CD8-positive, alpha-beta memory T cell (primary cell): ENCODE measurements at regions not wholly inside any gene's neighbourhood (a gene's known extent, or its start where the extent isn't known, plus 50 kb on each side); places are given as distances from the start of the nearest gene placed in this dataset.

Experiments used
- CTCF ChIA-PET: fragments of 350-600 bp; sonication (Branson Sonifier 250); formaldehyde crosslinking; loops from one replicate; lab custom pipeline; 2021; ENCODE audit warnings: antibody characterized with exemption; lab: Charles Lee
- POLR2A ChIA-PET: fragments of 350-600 bp; sonication (Branson Sonifier 250); formaldehyde crosslinking; loops from one replicate; lab custom pipeline; 2021; ENCODE audit warnings: antibody characterized with exemption; lab: Charles Lee
- DNase-seq, 5 donors: peaks; one replicate each; pipeline versions ENCODE4 v3.0.0 to v3.0.0-alpha.2; 2020 to 2022; ENCODE audit warnings: mixed read lengths in 1 of 5
- H3K27ac ChIP-seq: one replicate; pipeline ENCODE4 v1.7.0; 2013; ENCODE audit warnings: low read depth, mild to moderate bottlenecking, low read length, moderate library complexity
- H3K27me3 ChIP-seq: 2 replicates; pipeline ENCODE4 v1.7.0; 2013; ENCODE audit warnings: low read length, mild to moderate bottlenecking; ENCODE audit not compliant: insufficient read depth, poor library complexity, severe bottlenecking
- H3K36me3 ChIP-seq: 2 replicates; pipeline ENCODE4 v1.7.0; 2013; ENCODE audit warnings: mild to moderate bottlenecking, low read length, moderate library complexity; ENCODE audit not compliant: insufficient read depth
- H3K4me1 ChIP-seq: 2 replicates; pipeline ENCODE4 v1.7.0; 2013; ENCODE audit warnings: mild to moderate bottlenecking, low read length, moderate library complexity; ENCODE audit not compliant: insufficient read depth
- H3K4me3 ChIP-seq: 2 replicates; pipeline ENCODE4 v1.7.0; 2013; ENCODE audit warnings: mild to moderate bottlenecking, low read length
- H3K9me3 ChIP-seq: 2 replicates; pipeline ENCODE4 v1.7.0; 2013; ENCODE audit warnings: mild to moderate bottlenecking, low read length
- H3K27ac Mint-ChIP-seq, 8 donors: one replicate each; pipeline ENCODE4 v1.8.0; 2020 to 2021; ENCODE audit warnings: mixed read lengths in 8 of 8, mild to moderate bottlenecking in 6 of 8, inconsistent platforms in 3 of 8, moderate library complexity in 3 of 8
- H3K27me3 Mint-ChIP-seq, 2 donors: one replicate each; pipeline ENCODE4 v1.8.0; 2020 to 2021; ENCODE audit warnings: mixed read lengths in 2 of 2, mild to moderate bottlenecking in 1 of 2, moderate library complexity in 1 of 2
- H3K36me3 Mint-ChIP-seq, 3 donors: one replicate each; pipeline ENCODE4 v1.8.0; 2020 to 2021; ENCODE audit warnings: mixed read lengths in 3 of 3, inconsistent platforms in 1 of 3, mild to moderate bottlenecking in 1 of 3
- H3K4me1 Mint-ChIP-seq, 3 donors: one replicate each; pipeline ENCODE4 v1.8.0; 2020 to 2021; ENCODE audit warnings: mixed read lengths in 3 of 3, inconsistent platforms in 1 of 3, mild to moderate bottlenecking in 1 of 3
- H3K4me3 Mint-ChIP-seq, 7 donors: one replicate each; pipeline ENCODE4 v1.8.0; 2020 to 2021; ENCODE audit warnings: mixed read lengths in 7 of 7, mild to moderate bottlenecking in 6 of 7, moderate library complexity in 4 of 7, inconsistent platforms in 2 of 7
- H3K9me3 Mint-ChIP-seq, 5 donors: one replicate each; pipeline ENCODE4 v1.8.0; 2020 to 2022; ENCODE audit warnings: mixed read lengths in 5 of 5, mild to moderate bottlenecking in 3 of 5, moderate library complexity in 2 of 5, inconsistent platforms in 1 of 5

DNA sequence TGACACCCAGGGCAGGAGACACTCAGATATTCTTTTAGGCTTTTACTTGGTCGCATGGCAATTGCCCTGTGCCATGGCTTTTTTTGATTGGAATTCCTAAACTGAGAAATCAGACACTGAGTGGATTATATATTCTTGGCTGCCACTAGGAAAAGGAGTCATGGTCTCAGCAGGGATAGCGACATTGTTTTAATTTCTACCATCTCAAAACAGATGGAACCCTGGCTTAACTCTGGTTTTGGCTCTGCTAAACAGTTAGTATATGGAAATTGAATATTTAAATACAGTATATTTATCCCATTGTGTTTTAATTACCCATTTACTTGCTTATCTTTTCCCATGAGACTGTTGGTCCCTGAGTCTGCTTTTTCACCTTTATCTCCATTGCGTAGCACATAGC, 84.0 kb downstream of the DACT1 start:
- Mint-ChIP-seq H3K4me3 (no peak overlapping the region), H3K9me3 (peaks cover 0 to 2% (median 0%) of the 10 kb centered on the region in 5 donors), H3K36me3 (no peaks in the 10 kb centered on the region), H3K27ac (no peak overlapping the region), H3K27me3 (peaks cover 3 to 4% of the 10 kb centered on the region in 2 donors), H3K4me1 (no peaks in the 10 kb centered on the region)
- Histone ChIP-seq H3K27ac (no peak overlapping the region), H3K27me3 (no peaks in the 10 kb centered on the region), H3K9me3 (no peaks in the 10 kb centered on the region), H3K4me3 (no peak overlapping the region), H3K36me3 (no peaks in the 10 kb centered on the region), H3K4me1 (no peaks in the 10 kb centered on the region)
- no peak for DNase-seq
- CTCF ChIA-PET: no interaction called here
- POLR2A ChIA-PET: no interaction called here

- Histone ChIP-seq H3K27ac (no peak overlapping the region), H3K4me3 (no peak overlapping the region), H3K4me1 (no peaks in the 10 kb centered on the region), H3K27me3 (no peaks in the 10 kb centered on the region), H3K9me3 (no peaks in the 10 kb centered on the region), H3K36me3 (no peaks in the 10 kb centered on the region)
- Mint-ChIP-seq H3K36me3 (no peaks in the 10 kb centered on the region), H3K4me1 (no peaks in the 10 kb centered on the region), H3K4me3 (no peak overlapping the region), H3K27me3 (peaks cover 3 to 4% of the 10 kb centered on the region in 2 donors), H3K9me3 (peaks cover 0 to 2% (median 0%) of the 10 kb centered on the region in 5 donors), H3K27ac (no peak overlapping the region)
- POLR2A ChIA-PET: no interaction called here
- DNase-seq: no peak
- CTCF ChIA-PET: no interaction called here
Observed at GRCh38 chr14:58722441-58722840, 84.7 kb downstream of the DACT1 start.

DNA sequence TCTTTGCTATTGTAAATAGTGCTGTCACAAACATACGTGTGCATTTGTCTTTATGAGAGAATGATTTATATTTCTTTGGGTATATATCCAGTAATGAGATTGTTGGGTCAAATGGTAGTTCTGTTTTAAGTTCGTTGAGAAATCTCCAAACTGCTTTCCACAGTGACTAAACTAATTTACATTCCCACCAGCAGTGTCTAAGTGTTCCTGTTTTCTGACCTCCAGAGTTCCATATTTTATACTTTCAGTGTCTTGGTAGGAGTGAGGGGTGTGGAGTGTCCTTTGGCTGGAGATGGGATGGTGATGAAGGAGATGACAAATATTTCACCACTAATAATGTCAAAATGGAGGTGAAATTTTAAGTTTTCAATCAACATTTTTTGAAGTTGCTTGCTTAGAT, 86.4 kb downstream of the DACT1 start:
- no peak for DNase-seq
- Mint-ChIP-seq H3K9me3 (peaks cover 0 to 5% (median 0%) of the 10 kb centered on the region in 5 donors), H3K4me1 (no peaks in the 10 kb centered on the region), H3K27me3 (peaks cover 3 to 4% of the 10 kb centered on the region in 2 donors), H3K27ac (no peak overlapping the region), H3K36me3 (no peaks in the 10 kb centered on the region), H3K4me3 (no peak overlapping the region)
- ChIA-PET CTCF (no interaction called here), POLR2A (no interaction called here)
- Histone ChIP-seq H3K4me3 (no peak overlapping the region), H3K4me1 (no peaks in the 10 kb centered on the region), H3K36me3 (no peaks in the 10 kb centered on the region), H3K27me3 (no peaks in the 10 kb centered on the region), H3K9me3 (no peaks in the 10 kb centered on the region), H3K27ac (no peak overlapping the region)

DNA sequence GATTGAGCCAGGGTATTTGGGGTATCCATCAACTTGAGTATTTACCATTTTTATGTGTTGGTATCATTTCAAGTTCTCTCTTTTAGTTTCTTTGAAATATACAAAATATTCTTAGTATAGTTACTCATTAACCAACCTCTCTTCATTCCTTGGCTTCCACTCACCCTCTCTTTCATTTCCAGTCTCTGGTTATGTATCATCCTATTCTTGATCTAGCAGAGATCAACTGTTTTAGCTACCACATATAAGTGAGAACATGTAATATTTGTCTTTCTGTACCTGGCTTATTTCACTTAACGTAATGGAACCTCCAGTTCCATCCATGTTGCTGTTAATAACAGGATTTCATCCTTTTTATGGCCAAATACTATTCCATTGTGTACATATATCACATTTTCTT, 86.9 kb downstream of the DACT1 start:
- Histone ChIP-seq H3K4me3 (no peak overlapping the region), H3K27me3 (no peaks in the 10 kb centered on the region), H3K27ac (no peak overlapping the region), H3K9me3 (no peaks in the 10 kb centered on the region), H3K4me1 (no peaks in the 10 kb centered on the region), H3K36me3 (no peaks in the 10 kb centered on the region)
- Mint-ChIP-seq H3K4me1 (no peaks in the 10 kb centered on the region), H3K9me3 (peaks cover 0 to 5% (median 0%) of the 10 kb centered on the region in 5 donors), H3K36me3 (no peaks in the 10 kb centered on the region), H3K27me3 (peaks cover 2 to 4% of the 10 kb centered on the region in 2 donors), H3K27ac (no peak overlapping the region), H3K4me3 (no peak overlapping the region)
- CTCF ChIA-PET: no interaction called here
- POLR2A ChIA-PET: no interaction called here
- no peak for DNase-seq

- Histone ChIP-seq H3K4me1 (no peaks in the 10 kb centered on the region), H3K4me3 (no peak overlapping the region), H3K9me3 (no peaks in the 10 kb centered on the region), H3K27ac (no peak overlapping the region), H3K36me3 (no peaks in the 10 kb centered on the region), H3K27me3 (no peaks in the 10 kb centered on the region)
- no peaks in the 10 kb centered on the region for H3K4me1 Mint-ChIP-seq
- H3K36me3 Mint-ChIP-seq: no peaks in the 10 kb centered on the region
- no peak overlapping the region for H3K27ac Mint-ChIP-seq
- peaks cover 0 to 5% (median 0%) of the 10 kb centered on the region in 5 donors for H3K9me3 Mint-ChIP-seq
- peaks cover 0 to 2% of the 10 kb centered on the region in 2 donors for H3K27me3 Mint-ChIP-seq
- ChIA-PET CTCF (no interaction called here), POLR2A (no interaction called here)
- DNase-seq: no peak
- no peak overlapping the region for H3K4me3 Mint-ChIP-seq
Observed at GRCh38 chr14:58725226-58725625, 87.5 kb downstream of the DACT1 start.

- Histone ChIP-seq H3K4me3 (no peak overlapping the region), H3K27ac (no peak overlapping the region), H3K9me3 (no peaks in the 10 kb centered on the region), H3K36me3 (no peaks in the 10 kb centered on the region), H3K27me3 (no peaks in the 10 kb centered on the region), H3K4me1 (no peaks in the 10 kb centered on the region)
- DNase-seq: no peak
- Mint-ChIP-seq H3K4me1 (no peaks in the 10 kb centered on the region), H3K9me3 (peaks cover 0 to 5% (median 0%) of the 10 kb centered on the region in 5 donors), H3K36me3 (no peaks in the 10 kb centered on the region), H3K4me3 (no peak overlapping the region), H3K27ac (no peak overlapping the region), H3K27me3 (peaks cover 2 to 4% of the 10 kb centered on the region in 2 donors)
- ChIA-PET POLR2A (no interaction called here), CTCF (no interaction called here)
Observed at GRCh38 chr14:58725871-58726270, 88.1 kb downstream of the DACT1 start.

DNA sequence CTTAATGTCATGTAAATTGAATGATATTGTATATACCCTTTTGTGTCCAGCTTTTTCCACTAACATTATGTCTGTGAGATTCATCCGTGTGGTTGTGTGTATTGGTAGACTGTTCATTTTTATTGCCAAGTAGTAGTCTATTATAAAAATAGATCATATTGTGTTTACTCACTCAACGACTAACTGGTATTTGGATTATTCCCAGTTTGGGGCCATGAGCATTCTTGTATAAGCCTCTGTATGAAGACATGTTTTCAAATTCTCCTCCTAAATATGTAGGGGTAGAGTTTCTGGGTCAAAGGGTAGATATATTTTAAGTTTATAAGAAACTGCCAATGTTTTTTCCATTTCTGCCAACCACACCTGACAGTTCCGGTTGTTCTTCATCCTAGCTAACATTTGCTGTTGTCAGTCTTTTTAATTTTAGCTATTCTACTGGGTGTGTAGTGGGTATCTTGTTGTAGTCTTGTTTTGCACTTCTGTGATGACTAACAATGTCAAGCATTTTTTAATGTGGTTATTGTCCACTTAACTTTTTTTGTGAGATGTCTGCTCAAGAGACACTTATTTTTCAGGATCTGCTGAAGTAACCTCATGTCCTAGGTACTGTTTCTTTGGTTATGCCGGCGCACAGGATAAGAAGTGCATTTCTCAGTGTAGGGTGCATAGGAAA, 93.2 kb downstream of the DACT1 start:
- DNase-seq: no peak
- no peak overlapping the region for H3K27ac ChIP-seq
- H3K27me3 ChIP-seq: no peaks in the 10 kb centered on the region
- Mint-ChIP-seq H3K4me3 (no peak overlapping the region), H3K27me3 (peaks cover 3 to 10% of the 10 kb centered on the region in 2 donors), H3K9me3 (peaks cover 0 to 5% (median 0%) of the 10 kb centered on the region in 5 donors), H3K27ac (peak overlapping the region in 1 of 8 donors; percentile 4), H3K4me1 (no peaks in the 10 kb centered on the region), H3K36me3 (no peaks in the 10 kb centered on the region)
- no peak overlapping the region for H3K4me3 ChIP-seq
- CTCF ChIA-PET: no interaction called here
- no peaks in the 10 kb centered on the region for H3K4me1 ChIP-seq
- H3K9me3 ChIP-seq: no peaks in the 10 kb centered on the region
- no peaks in the 10 kb centered on the region for H3K36me3 ChIP-seq
- POLR2A ChIA-PET: no interaction called here

GRCh38 chr14:58731465-58732293, 93.9 kb downstream of the DACT1 start:
- Mint-ChIP-seq H3K9me3 (peaks cover 0 to 5% (median 0%) of the 10 kb centered on the region in 5 donors), H3K27me3 (peaks cover 1 to 11% of the 10 kb centered on the region in 2 donors), H3K36me3 (no peaks in the 10 kb centered on the region), H3K27ac (no peak overlapping the region), H3K4me1 (no peaks in the 10 kb centered on the region), H3K4me3 (no peak overlapping the region)
- no peaks in the 10 kb centered on the region for H3K36me3 ChIP-seq
- POLR2A ChIA-PET: no interaction called here
- H3K4me1 ChIP-seq: no peaks in the 10 kb centered on the region
- H3K4me3 ChIP-seq: no peak overlapping the region
- no peaks in the 10 kb centered on the region for H3K9me3 ChIP-seq
- DNase-seq: no peak
- no peaks in the 10 kb centered on the region for H3K27me3 ChIP-seq
- CTCF ChIA-PET: no interaction called here
- H3K27ac ChIP-seq: no peak overlapping the region
